A673 (cell line): ENCODE measurements at regions not wholly inside any gene's neighbourhood (a gene's known extent, or its start where the extent isn't known, plus 50 kb on each side); places are given as distances from the start of the nearest gene placed in this dataset.

Source experiments
- BruUV-seq: library from RNA; stranded (reverse); fragments of 400-500 nt; replicated peaks from 2 replicates; lab custom pipeline; 2021; lab: Mats Ljungman, UMichigan
- CTCF ChIA-PET: fragments of 300-600 bp; sonication (Branson Sonifier 250); formaldehyde crosslinking; loops from one replicate; lab custom pipeline; 2022; ENCODE audit warnings: antibody characterized with exemption; lab: Charles Lee
- POLR2A ChIA-PET: fragments of 300-600 bp; sonication (Branson Sonifier 250); formaldehyde crosslinking; loops from one replicate; lab custom pipeline; 2022; ENCODE audit warnings: antibody characterized with exemption; ENCODE audit not compliant: low non-redundant PET; lab: Charles Lee
- DNase-seq: peaks from one replicate; pipeline ENCODE4 v3.0.0-alpha.2; 2015; ENCODE audit warnings: low spot score
- H3K27ac ChIP-seq: fragments of 200-600 bp; sonication (generic); 2 replicates; pipeline ENCODE4 v1.5.1; 2016; ENCODE audit warnings: mixed run types, low read depth, mild to moderate bottlenecking, mixed read lengths, antibody characterized with exemption, low read length; ENCODE audit not compliant: poor library complexity, severe bottlenecking
- H3K27me3 ChIP-seq: fragments of 200-600 bp; sonication (generic); replicated peaks from 2 replicates; pipeline ENCODE4 v1.6.1; 2017; ENCODE audit warnings: mixed run types, low read depth, mild to moderate bottlenecking, mixed read lengths, antibody characterized with exemption, low read length; ENCODE audit not compliant: insufficient read depth, poor library complexity
- H3K36me3 ChIP-seq: fragments of 200-600 bp; sonication (generic); 2 replicates; pipeline ENCODE4 v1.6.1; 2016; ENCODE audit warnings: mixed run types, mild to moderate bottlenecking, mixed read lengths, antibody characterized with exemption, low read length; ENCODE audit not compliant: insufficient read depth, poor library complexity, severe bottlenecking
- H3K4me1 ChIP-seq: fragments of 200-600 bp; sonication (generic); 2 replicates; pipeline ENCODE4 v1.6.1; 2017; ENCODE audit warnings: mixed run types, mild to moderate bottlenecking, mixed read lengths, antibody characterized with exemption, low read length; ENCODE audit not compliant: insufficient read depth, poor library complexity, severe bottlenecking
- H3K4me3 ChIP-seq: fragments of 200-600 bp; sonication (generic); 2 replicates; pipeline ENCODE4 v1.5.1; 2016; ENCODE audit warnings: low read depth, mixed run types, mild to moderate bottlenecking, mixed read lengths, low read length; ENCODE audit not compliant: poor library complexity, severe bottlenecking
- H3K9me3 ChIP-seq: fragments of 200-600 bp; sonication (generic); 2 replicates; pipeline ENCODE4 v1.6.1; 2016; ENCODE audit warnings: mixed run types, low read depth, mild to moderate bottlenecking, mixed read lengths, antibody characterized with exemption, low read length; ENCODE audit not compliant: poor library complexity, severe bottlenecking
- CTCF ChIP-seq: fragments of 300-800, 200-600 bp; sonication (generic); conservative IDR thresholded peaks from 2 replicates; pipeline ENCODE4 v1.5.1; 2017; ENCODE audit warnings: low read depth, mild to moderate bottlenecking, antibody characterized with exemption, low read length, moderate library complexity, mixed read lengths
- EZH2 ChIP-seq: fragments of 200-600 bp; sonication (generic); IDR thresholded peaks from 2 replicates; pipeline ENCODE4 v1.6.1; 2017; ENCODE audit warnings: borderline replicate concordance, low read depth, mild to moderate bottlenecking, mixed read lengths, antibody characterized with exemption, low read length; ENCODE audit not compliant: poor library complexity, severe bottlenecking
- intact Hi-C: fragments of 100-400 bp; cut with micrococcal nuclease; formaldehyde crosslinking; loops from one replicate; pipeline ENCODE4 v1.10.0; 2022; ENCODE audit not compliant: unreplicated experiment

- H3K4me3 ChIP-seq, result no peak overlapping the region
- no peaks in the 10 kb centered on the region for H3K36me3 ChIP-seq
- DNase-seq, result no peak
- POLR2A ChIA-PET, result no interaction called here
- no peaks in the 10 kb centered on the region for H3K9me3 ChIP-seq
- BruUV-seq, result no TSS peak
- no peaks in the 10 kb centered on the region for H3K4me1 ChIP-seq
- H3K27ac ChIP-seq, result no peak overlapping the region
- H3K27me3 ChIP-seq, result no peaks in the 10 kb centered on the region
- intact Hi-C loops, result no loop called here
- CTCF ChIA-PET, result no interaction called here
- TF ChIP-seq CTCF, result no peak
- no peak for TF ChIP-seq EZH2
Measured at GRCh38 chr18:1296237-1296636, 391.6 kb downstream of the ADCYAP1 start.

GRCh38 chr18:1302861-1303260, 398.2 kb downstream of the ADCYAP1 start:
- Histone ChIP-seq H3K4me1 (no peaks in the 10 kb centered on the region), H3K27ac (no peak overlapping the region), H3K27me3 (peaks cover 15% of the 10 kb centered on the region), H3K4me3 (no peak overlapping the region), H3K9me3 (no peaks in the 10 kb centered on the region), H3K36me3 (no peaks in the 10 kb centered on the region)
- CTCF ChIA-PET, result no interaction called here
- TF ChIP-seq EZH2 (no peak), CTCF (no peak)
- BruUV-seq, result no TSS peak
- no peak for DNase-seq
- intact Hi-C loops, result no loop called here
- POLR2A ChIA-PET, result no interaction called here

GRCh38 chr18:1304392-1304992, 399.8 kb downstream of the ADCYAP1 start:
- CTCF ChIA-PET, result no interaction called here
- no TSS peak for BruUV-seq
- no peak for DNase-seq

More at GRCh38 chr18:1304392-1304992, 399.8 kb downstream of the ADCYAP1 start:
- Histone ChIP-seq H3K27ac (no peak overlapping the region), H3K36me3 (no peaks in the 10 kb centered on the region), H3K4me3 (no peak overlapping the region), H3K9me3 (no peaks in the 10 kb centered on the region), H3K4me1 (no peaks in the 10 kb centered on the region), H3K27me3 (peaks cover 15% of the 10 kb centered on the region)
- POLR2A ChIA-PET, result no interaction called here
- intact Hi-C loops, result no loop called here
- TF ChIP-seq EZH2 (no peak), CTCF (no peak)
